OCI-LY1 (cell line): ENCODE measurements at regions not wholly inside any gene's neighbourhood (a gene's known extent, or its start where the extent isn't known, plus 50 kb on each side); places are given as distances from the start of the nearest gene placed in this dataset.
"Not testable (repeated sequence)": the region's sequence is repeated elsewhere in the genome, so short reads cannot be mapped to it uniquely, and the experiment has no call there.

Experiments used
- EZH2 ChIP-seq: fragments of 200-600 bp; sonication (generic), shearing (Covaris generic); IDR thresholded peaks from 2 replicates; pipeline ENCODE4 v1.8.0; 2017; ENCODE audit warnings: borderline replicate concordance, mixed run types, mild to moderate bottlenecking, antibody characterized with exemption, low read length, moderate library complexity, mixed read lengths
- TF ChIP-seq, protein P1 (sequence below): fragments of 200-600 bp; sonication (generic), shearing (Covaris generic); IDR thresholded peaks from 2 replicates; pipeline ENCODE4 v1.5.1; 2017; ENCODE audit warnings: mild to moderate bottlenecking, antibody characterized with exemption, low read length, moderate library complexity, mixed read lengths

DNA sequence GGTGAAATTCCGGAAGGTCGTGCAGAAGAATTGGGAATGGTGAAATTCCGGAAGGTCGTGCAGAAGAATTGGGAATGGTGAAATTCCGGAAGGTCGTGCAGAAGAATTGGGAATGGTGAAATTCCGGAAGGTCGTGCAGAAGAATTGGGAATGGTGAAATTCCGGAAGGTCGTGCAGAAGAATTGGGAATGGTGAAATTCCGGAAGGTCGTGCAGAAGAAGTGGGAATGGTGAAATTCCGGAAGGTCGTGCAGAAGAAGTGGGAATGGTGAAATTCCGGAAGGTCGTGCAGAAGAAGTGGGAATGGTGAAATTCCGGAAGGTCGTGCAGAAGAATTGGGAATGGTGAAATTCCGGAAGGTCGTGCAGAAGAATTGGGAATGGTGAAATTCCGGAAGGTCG is 154.4 kb downstream of the C16orf95 start:
- TF ChIP-seq, protein P1, sequence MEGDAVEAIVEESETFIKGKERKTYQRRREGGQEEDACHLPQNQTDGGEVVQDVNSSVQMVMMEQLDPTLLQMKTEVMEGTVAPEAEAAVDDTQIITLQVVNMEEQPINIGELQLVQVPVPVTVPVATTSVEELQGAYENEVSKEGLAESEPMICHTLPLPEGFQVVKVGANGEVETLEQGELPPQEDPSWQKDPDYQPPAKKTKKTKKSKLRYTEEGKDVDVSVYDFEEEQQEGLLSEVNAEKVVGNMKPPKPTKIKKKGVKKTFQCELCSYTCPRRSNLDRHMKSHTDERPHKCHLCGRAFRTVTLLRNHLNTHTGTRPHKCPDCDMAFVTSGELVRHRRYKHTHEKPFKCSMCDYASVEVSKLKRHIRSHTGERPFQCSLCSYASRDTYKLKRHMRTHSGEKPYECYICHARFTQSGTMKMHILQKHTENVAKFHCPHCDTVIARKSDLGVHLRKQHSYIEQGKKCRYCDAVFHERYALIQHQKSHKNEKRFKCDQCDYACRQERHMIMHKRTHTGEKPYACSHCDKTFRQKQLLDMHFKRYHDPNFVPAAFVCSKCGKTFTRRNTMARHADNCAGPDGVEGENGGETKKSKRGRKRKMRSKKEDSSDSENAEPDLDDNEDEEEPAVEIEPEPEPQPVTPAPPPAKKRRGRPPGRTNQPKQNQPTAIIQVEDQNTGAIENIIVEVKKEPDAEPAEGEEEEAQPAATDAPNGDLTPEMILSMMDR, result not testable (repeated sequence)
- TF ChIP-seq EZH2, result not testable (repeated sequence)
